Right ventricle myocardium inferior (tissue), 1 donor: ENCODE measurements at regions not wholly inside any gene's neighbourhood (a gene's known extent, or its start where the extent isn't known, plus 50 kb on each side); places are given as distances from the start of the nearest gene placed in this dataset.
"Not testable (repeated sequence)": the region's sequence is repeated elsewhere in the genome, so short reads cannot be mapped to it uniquely, and the experiment has no call there.

Experiments
- ATAC-seq: fragments of 200-7000 bp; cut with Tn5 transposase; one replicate; pipeline ENCODE4 v1.9.1; 2020; ENCODE audit warnings: mild to moderate bottlenecking, moderate library complexity
- DNase-seq: peaks from one replicate; pipeline ENCODE4 v3.0.0; 2021; ENCODE audit errors: missing footprints
- intact Hi-C: fragments of 100-400 bp; cut with DNase I; formaldehyde crosslinking; loops from one replicate; pipeline ENCODE4 v1.11.0; 2022
- donor health status: DM: no; HTN: yes; CAD: no; lungs with severe emphysema.

DNA sequence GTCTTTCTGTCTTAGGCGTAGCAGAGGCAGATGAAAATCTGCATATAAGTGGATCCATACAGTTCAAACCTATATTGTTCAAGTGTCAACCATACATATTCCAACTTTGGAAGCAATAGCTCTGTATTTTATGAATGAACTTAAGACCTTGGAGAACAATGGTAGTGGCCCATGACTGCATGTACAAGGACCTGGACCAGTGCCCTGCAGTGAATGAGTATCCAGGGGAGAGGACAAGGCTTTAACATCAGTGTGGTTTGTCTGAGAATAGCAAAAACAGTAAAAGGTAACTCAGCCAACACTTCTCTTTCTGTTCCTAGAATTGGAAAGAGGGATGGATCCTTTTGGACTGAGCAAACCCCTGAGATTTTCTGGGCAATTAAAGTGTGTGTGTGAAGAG, 230.8 kb upstream of the LINC00305 start:
- no peak for ATAC-seq
- intact Hi-C loops, result no loop called here
- DNase-seq, result no peak

DNA sequence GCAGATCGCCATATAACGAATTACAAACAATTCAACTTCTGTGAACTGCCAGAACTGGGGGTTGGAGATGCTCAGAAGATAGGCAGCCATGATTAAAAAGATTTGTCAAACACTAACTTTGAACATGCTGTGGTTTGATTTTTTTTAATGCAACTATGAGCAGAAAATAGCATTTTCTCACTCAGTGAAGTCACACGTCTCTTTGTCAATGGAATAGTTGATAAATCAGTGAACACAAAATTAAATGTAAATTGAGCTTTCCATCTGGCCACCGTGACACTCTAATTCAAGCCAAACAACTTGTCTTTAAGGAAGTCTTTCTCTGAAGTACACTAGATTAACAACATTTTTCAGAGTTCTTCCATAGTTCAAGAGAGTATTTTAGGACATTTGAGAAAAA, 228.6 kb upstream of the LINC00305 start:
- intact Hi-C loops, result no loop called here
- ATAC-seq (no peak), DNase-seq (no peak)

DNA sequence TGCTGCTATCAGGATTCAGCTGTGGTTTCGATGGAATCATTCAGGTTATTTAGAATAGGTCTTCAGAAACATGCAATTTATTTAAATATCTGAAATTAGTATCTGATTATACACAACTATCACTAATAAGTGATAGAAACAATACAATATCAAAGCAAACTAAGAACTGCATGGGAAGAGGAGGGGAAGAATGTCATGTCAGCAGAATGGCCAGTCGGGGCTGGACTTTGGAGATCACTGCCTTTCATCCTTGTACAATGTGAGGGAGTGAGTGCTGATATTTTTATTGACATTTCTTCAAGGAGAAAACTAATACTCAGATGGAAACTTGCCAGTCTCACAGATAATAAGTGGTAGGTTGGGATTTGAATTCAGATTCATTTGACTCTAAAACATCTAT, 224.0 kb upstream of the LINC00305 start:
- no peak for DNase-seq
- no peak for ATAC-seq
- intact Hi-C loops, result no loop called here

DNA sequence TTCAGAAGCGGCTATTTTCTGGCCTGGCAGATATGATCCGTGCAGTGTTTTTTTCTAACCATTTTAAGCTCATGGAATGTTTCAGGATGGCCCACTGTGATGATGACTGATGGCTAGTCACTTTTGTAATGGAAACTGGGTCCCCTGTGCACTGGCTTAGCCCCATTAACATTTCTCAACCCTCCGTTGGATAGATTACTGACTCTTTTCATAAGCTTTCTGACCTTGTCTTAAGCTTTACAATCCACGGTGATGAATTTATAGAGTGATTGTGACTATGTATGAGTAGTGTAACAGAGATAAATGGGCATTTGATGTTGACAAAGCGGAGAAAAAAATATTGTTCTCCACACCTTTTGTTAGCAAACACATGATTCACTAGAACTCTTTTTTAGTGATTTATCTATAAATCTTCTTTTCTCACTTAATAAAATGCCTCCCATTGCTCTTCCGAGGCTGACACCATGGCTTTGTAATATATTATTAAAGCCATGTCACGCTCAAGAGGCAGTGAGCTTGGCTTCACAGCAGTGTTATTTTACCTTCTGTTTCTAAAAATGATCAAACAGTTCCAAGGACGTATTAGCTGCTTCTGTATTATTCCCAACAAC, 221.0 kb upstream of the LINC00305 start:
- ATAC-seq, intact Hi-C loops, DNase-seq: not testable (repeated sequence)

DNA sequence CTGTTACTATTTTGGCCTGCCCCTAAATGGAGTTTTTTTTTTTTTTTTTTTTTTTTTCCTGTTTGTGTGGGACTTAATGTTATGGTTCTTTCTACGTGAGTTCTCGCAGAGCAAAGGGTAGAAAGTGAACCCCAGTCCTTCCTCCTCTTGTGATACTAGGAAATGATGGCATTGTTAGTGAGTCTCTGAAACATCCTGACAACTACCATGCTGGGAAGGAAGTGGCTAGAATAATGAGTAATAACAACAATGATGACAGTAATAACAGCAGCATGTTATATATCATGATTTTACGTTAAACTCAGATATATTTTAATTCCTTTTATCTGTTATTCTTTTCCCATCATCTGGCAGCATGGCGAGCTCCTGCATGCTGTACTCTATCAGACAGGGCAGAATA, 216.2 kb upstream of the LINC00305 start:
- no peak for ATAC-seq
- intact Hi-C loops, result no loop called here
- no peak for DNase-seq

DNA sequence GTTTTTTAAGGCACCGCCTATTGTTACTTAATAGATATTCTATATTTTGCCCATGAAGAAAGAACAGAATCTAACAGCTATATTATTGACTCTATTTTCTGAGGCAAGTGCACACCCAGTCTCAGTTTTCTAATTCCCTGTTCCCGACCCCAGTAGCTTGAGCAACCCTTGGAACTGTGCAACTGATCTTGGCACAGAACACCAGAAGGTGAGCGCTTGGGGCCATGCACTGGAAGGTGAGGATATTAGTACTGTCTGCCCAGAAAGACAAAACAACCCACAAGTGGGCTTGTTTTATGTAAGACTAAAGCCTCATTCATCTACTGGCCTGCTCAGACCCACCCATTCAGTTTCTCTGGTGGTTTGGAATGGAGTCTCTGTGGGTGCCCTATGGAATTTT, 188.8 kb upstream of the LINC00305 start:
- ATAC-seq (no peak), DNase-seq (no peak)
- intact Hi-C loops, result loop anchor here (10.0 kb wide), 1 partner anchor 323 kb away; no protein-coding TSS in a partner anchor

DNA sequence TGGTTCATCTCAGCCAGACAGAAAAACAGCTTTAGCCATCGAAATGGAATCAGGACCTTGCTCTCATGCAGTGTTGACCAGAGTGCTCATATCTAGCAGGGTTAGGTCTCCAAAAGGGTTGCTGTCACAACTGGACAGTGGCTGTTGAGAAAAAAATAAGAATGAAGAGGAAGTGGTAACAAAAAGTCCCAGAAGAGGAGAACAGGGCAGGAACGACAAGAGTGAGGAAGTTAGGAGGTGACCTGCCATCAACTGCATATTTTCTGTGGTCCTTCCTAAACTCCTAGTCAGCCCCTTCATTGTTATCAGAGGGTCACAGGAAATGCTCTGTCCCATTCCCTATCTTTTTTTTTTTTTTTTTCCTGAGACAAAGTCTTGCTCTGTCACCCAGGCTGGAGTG, 188.1 kb upstream of the LINC00305 start:
- DNase-seq, result no peak
- intact Hi-C loops, result loop anchor here (10.0 kb wide), 1 partner anchor 322 kb away; no protein-coding TSS in a partner anchor
- ATAC-seq, result no peak

DNA sequence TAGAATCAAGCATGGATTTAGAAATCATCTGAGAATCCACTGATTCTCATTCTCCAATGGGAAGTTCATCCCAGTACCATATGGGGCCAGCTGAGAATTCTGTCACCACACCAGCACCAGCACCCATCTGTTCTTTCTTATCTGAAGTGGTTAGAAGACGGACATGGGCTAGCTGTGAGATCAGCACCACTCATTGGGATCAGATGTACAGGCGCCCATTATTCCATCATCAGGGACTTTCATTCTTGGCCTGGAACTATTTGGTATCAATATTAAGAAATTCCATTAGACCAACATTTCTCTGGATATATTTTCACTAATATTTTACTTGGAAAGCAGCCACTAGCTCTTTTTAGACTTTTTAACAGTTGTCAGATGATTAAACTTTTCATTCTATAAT, 185.9 kb upstream of the LINC00305 start:
- DNase-seq (no peak), ATAC-seq (no peak)
- intact Hi-C loops, result loop anchor here (10.0 kb wide), 1 partner anchor 320 kb away; no protein-coding TSS in a partner anchor

DNA sequence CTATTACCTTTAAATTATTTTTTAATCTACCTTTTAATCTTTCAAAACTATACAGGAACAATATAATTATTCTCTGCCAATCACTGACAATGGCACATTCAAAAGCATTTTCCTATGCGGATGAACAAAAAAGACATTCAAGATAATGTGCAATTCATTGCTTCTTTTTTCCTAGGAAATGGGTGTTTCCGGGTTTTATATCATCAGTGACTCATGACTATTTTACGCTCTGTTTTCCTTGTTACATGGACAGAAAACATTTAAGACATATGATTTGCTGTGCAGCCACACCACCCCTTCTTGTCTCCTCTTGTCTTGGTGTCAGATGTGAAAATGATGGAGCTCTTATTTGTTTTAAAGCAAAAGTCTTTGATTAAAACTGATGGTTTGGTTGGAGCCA, 184.7 kb upstream of the LINC00305 start:
- ATAC-seq (no peak), DNase-seq (no peak)
- intact Hi-C loops, result loop anchor here (10.0 kb wide), 1 partner anchor 319 kb away; no protein-coding TSS in a partner anchor

DNA sequence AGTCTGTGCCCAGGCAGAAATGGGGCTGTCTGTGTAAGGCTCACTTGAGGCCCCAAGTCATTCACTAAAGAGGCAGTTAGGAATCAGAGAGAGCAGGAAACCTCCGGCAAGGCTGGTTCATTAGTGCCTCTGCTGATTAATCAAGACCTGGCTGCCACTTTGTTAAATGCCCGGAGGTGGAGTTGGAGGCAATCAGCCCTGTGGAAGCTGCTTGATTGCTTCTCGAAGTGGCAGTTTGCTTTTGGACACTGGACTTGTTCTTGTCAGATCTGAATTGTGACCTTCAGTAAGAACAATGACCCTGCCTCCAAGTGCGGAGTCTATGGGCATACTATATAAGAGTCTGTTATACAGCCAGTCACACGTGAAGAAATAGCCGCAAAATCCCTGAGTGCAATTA, 183.9 kb upstream of the LINC00305 start:
- no peak for DNase-seq
- intact Hi-C loops, result loop anchor here (10.0 kb wide), 1 partner anchor 318 kb away; no protein-coding TSS in a partner anchor
- ATAC-seq, result no peak

DNA sequence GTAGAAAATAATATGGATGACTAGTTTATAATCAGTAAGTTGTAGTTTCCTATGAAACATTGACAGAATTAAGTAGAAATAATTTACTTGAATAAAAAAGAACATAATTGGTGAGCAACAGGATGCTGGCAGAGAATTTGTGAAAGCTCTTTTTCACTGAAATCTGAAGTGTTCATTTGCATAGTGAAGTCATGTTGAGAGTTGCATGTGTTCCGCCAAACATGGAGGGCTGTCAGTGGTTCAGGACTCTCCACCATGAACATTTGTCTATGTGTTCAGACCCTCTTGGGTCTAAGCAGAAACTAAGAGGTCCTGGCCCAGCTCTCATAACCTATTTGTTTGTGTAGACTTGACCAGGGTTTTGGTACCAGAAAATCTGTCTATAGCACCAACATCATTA, 182.5 kb upstream of the LINC00305 start:
- ATAC-seq (no peak), DNase-seq (no peak)
- intact Hi-C loops, result loop anchor here (10.0 kb wide), 1 partner anchor 317 kb away; no protein-coding TSS in a partner anchor

DNA sequence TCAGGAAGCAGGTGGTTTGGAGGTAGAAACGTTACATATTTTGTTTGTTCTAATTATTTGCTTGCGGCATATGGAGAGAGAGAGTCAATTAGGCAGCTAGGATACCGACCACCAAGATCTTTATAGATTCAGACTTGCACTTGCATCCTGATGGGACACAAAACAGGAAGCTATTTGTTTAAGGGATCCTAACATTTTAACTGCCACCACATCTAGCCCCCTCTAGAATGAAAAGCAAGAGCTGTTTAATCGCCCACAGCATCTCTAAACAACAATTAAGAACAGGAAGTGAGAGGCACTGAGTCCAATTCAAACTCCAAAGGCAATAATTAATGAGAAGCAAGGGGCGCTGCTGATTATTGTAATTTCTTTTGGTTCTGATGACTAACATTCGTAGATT, 182.0 kb upstream of the LINC00305 start:
- intact Hi-C loops, result loop anchor here (10.0 kb wide), 1 partner anchor 316 kb away; no protein-coding TSS in a partner anchor
- ATAC-seq (no peak), DNase-seq (no peak)

DNA sequence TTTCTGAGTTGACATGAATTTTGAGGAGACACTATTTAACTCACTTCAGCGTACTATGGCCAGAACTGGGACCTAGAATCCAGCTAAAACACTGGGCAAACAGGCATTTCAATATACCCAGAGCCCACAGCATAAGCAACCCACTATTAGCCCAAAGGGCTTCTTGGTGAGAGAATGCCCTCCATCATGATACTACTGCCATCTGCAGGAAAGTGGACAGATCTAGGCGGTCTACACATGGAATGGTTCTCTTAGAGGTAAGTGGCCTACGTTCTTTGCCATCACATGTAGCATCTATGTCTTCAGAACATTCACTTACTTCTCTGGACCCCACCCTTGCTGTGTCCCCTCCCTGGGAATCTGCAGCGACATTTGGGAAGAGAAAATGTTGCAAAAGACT, 181.3 kb upstream of the LINC00305 start:
- no peak for DNase-seq
- intact Hi-C loops, result loop anchor here (10.0 kb wide), 1 partner anchor 315 kb away; no protein-coding TSS in a partner anchor
- ATAC-seq, result no peak

DNA sequence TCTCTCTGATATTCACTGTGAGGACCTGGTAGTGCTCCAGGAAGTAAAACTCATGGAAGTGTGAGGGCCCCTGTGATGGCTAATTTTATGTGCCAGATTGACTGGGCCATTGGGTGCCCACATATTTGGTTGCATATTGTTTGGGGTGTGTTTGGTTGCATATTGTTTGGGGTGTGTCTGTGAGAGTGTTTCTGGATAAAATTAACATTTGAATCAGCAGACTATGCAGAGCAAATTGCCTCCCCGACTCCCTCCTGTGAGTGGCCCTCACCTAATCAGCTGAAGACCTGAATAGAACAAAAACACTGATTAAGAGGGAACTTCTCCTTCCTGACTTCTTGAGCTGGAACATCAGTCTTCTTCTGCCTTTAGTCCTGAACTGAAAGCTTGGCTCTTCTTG, 173.3 kb upstream of the LINC00305 start:
- ATAC-seq (no peak), DNase-seq (no peak)
- intact Hi-C loops, result no loop called here

DNA sequence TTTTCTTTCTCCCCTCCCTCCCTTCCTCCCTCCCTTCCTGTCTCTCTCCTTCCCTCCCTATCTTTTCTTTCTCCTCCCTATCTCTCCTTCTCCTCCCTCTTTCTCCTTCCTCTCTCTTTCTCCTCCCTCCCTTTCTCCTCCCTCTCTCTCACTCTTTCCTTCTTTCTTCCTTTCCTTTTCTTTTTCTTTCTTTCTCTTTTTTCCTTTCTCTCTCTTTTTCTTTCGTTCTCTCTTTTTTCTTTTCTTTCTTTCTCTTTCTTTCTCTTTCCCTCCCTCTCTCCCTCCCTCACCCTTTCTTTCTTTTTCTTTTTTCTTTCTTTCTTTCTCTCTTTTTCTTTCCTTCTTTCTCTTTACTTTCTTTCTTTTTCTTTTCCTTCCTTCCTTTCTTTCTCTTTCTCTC, 169.7 kb upstream of the LINC00305 start:
- DNase-seq (no peak), ATAC-seq (no peak)
- intact Hi-C loops, result loop anchor here (2.0 kb wide), 1 partner anchor 14 kb away; no protein-coding TSS in a partner anchor

DNA sequence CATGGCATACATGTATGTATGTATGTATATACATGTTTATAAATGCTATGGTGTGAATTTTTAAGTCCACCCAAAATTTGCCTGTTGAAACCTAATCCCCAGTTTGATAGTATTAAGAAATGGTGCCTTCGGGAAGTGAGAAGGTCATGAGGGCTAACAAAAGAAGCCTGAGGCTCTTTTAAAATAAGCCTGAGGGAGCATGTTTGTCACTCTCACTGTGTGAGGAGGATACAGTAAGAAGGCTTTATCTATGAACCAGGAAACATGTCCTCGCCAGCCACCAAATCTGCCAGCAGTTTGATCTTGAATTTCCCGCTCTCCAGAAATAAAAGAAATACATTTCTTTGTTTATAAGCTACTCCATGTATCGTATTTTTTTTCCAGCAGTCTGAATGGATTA, 163.0 kb upstream of the LINC00305 start:
- intact Hi-C loops, result no loop called here
- ATAC-seq (no peak), DNase-seq (no peak)

DNA sequence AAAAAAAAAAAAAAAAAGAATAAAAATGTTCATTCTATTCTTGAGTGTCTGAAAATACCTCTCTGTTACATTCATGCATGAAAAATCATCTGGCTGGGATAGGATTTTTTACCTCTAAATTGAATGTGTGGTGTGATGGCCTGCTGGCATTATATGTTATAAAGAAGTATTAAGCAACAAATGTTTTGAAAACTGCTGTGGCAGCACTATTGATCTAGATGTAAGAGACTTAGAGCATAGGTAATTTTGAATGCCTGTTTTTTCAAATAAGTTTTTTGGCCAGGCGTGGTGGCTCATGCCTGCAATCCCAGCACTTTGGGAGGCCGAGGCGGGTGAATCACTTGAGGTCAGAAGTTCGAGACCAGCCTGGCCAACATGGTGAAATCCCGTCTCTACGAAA, 147.0 kb upstream of the LINC00305 start:
- no peak for ATAC-seq
- intact Hi-C loops, result no loop called here

DNA sequence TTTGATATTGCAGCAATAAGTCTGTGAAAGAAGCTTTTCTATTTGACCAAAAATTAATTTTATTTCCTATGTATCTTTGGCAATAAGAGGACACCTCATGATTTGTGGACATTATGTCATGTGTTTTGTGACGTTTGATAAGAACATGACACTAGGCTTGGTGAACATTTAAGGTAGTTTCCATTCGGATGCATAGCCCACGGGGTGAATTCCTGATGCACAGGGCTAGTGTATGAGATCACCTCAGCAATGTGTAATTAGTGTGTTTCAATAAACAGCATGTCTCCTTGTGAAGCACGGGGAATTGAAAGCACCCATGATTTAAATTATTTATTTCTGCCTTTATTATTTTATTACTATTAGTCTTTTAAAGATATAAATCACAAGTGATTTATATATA, 146.1 kb upstream of the LINC00305 start:
- DNase-seq (no peak), ATAC-seq (no peak)
- intact Hi-C loops, result no loop called here

More for the DNA sequence above, 147.0 kb upstream of the LINC00305 start:
- DNase-seq, result no peak

DNA sequence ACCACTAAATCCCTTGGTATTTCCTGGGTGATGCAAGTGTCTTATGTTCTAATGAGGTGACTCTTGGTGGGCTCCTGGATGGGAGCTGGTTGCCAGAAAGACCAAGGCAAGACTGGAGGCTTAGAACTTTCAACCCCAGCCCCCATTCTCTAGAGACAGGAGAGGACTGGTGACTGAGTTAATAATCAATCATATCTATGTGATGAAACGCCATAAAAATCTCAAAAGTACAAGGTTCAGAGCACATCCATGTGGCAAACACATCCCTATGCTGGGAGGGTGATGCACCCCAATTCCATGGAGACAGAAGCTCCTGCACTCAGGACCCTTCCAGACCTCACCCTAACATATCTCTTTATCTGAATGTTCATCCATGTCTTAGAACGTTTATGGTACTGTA, 139.5 kb upstream of the LINC00305 start:
- intact Hi-C loops, result no loop called here
- DNase-seq (no peak), ATAC-seq (no peak)

DNA sequence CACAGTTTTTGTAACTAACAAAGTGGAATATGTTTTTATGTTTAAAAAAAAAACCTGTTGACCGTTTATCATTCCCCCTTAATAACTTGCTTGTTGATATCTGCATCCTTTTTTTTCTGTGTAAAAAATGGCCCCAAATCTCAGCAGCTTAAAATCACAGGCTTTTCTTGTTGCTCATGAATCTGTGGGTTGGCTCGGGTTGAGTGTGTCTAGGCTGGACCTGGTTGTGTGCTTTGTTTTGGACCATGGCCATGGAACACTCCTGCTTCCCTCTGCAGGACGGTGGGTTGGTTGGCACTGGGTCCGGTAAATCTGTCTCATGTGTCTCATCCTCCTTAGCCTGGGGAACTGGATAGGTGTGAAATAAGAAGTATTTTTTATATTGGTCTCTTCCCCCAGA, 139.0 kb upstream of the LINC00305 start:
- no peak for ATAC-seq
- intact Hi-C loops, result no loop called here
- no peak for DNase-seq

DNA sequence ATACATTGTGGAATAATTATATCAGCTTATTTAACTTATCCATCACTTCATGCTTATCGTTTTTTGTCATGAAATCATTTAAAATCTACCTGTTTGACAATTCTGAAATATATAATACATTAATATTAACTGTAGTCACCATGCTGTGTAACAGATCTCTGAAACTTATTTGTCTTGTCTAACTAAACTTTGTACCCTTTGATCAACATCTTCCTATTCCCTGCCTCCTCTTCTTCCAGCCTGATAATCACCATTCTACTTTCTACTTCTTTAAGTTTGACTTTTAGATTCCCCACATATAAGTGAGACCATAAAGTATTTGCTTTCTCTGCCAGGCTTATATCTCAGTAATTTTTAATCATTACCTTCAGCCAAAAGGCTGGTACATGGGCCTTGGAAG, 134.2 kb upstream of the LINC00305 start:
- ATAC-seq (no peak), DNase-seq (no peak)
- intact Hi-C loops, result no loop called here
